IgD-negative memory B cell (primary cell): ENCODE measurements at regions not wholly inside any gene's neighbourhood (a gene's known extent, or its start where the extent isn't known, plus 50 kb on each side); places are given as distances from the start of the nearest gene placed in this dataset.

Experiments used
- H3K27ac Mint-ChIP-seq, 3 donors: one replicate each; pipeline ENCODE4 v1.8.0; 2020 to 2022; ENCODE audit warnings: mild to moderate bottlenecking in 3 of 3, mixed read lengths in 3 of 3, moderate library complexity in 1 of 3
- H3K27me3 Mint-ChIP-seq: one replicate; pipeline ENCODE4 v1.8.0; 2021; ENCODE audit warnings: mixed read lengths
- H3K36me3 Mint-ChIP-seq: one replicate; pipeline ENCODE4 v1.8.0; 2020; ENCODE audit warnings: mild to moderate bottlenecking, mixed read lengths
- H3K4me1 Mint-ChIP-seq, 3 donors: one replicate each; pipeline ENCODE4 v1.8.0; 2020 to 2022; ENCODE audit warnings: mixed read lengths in 3 of 3, mild to moderate bottlenecking in 1 of 3
- H3K4me3 Mint-ChIP-seq, 4 donors: one replicate each; pipeline ENCODE4 v1.8.0; 2020 to 2022; ENCODE audit warnings: mild to moderate bottlenecking in 4 of 4, mixed read lengths in 4 of 4, moderate library complexity in 3 of 4
- H3K9me3 Mint-ChIP-seq, 3 donors: one replicate each; pipeline ENCODE4 v1.8.0; 2020 to 2021; ENCODE audit warnings: mixed read lengths in 3 of 3, mild to moderate bottlenecking in 1 of 3

DNA sequence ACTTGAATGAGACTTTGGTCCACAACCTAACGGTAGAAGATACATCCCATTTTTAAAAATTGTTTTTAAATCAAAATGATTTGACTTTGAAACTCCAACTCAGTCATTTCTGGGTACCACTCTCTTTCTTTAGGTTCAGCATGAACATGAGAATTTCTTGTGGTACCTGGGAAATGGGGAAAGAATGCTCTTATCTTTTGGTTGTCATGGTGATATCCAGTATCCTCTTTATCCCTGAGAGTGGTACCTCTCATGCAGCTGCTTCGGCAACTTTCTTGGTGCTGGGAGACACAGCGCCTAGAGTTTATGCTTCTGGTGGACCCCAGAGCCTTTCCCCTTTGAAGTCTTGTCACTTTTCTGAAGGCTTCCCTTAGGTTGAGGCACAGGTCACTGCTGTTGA is 465.1 kb upstream of the FAT1 start:
- H3K27me3 Mint-ChIP-seq: no peaks in the 10 kb centered on the region
- no peaks in the 10 kb centered on the region for H3K4me1 Mint-ChIP-seq
- H3K27ac Mint-ChIP-seq: no peak overlapping the region
- H3K36me3 Mint-ChIP-seq: no peaks in the 10 kb centered on the region
- peaks cover 0 to 3% (median 0%) of the 10 kb centered on the region in 3 donors for H3K9me3 Mint-ChIP-seq
- H3K4me3 Mint-ChIP-seq: no peak overlapping the region

DNA sequence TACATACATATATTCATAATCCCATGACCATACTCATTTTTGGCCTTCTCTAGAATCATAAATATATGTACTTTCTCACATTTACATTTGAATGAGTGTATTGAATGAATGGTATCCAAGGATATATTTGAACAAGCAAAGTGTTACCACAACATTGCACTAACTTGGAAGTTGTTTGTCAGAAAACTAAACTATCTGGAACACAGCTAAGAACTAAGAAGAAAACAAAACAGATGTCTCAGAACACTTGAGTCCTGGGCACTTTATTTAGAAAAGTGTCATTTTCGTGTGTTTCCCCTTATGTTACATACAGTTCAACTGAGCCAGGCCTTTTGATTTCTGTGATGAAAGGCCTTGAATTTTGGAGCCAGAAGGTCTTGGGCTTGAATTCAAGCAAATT is 466.7 kb upstream of the FAT1 start:
- Mint-ChIP-seq H3K9me3 (peaks cover 0 to 3% (median 0%) of the 10 kb centered on the region in 3 donors), H3K4me1 (no peaks in the 10 kb centered on the region), H3K27ac (no peak overlapping the region), H3K36me3 (no peaks in the 10 kb centered on the region), H3K4me3 (no peak overlapping the region), H3K27me3 (no peaks in the 10 kb centered on the region)

DNA sequence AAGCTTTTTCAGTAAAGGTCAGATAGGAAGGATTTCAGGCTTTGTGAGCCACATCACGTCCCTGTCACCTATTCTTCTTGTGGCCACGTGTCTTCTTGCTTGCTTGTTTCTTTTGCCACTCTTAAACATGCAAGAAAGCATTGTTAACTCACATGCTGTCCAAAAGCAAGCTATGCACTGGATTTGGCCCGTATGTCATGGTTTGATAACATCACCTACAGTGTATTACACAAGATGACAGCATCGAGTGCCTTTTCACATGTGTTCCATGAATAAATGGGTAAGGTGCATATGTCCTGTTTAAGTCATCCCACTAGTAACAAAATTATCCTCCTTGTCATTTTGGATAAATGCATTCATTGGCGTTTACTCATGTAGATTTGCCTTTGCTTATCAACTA is 468.0 kb upstream of the FAT1 start:
- Mint-ChIP-seq H3K27me3 (no peaks in the 10 kb centered on the region), H3K4me3 (no peak overlapping the region)

DNA sequence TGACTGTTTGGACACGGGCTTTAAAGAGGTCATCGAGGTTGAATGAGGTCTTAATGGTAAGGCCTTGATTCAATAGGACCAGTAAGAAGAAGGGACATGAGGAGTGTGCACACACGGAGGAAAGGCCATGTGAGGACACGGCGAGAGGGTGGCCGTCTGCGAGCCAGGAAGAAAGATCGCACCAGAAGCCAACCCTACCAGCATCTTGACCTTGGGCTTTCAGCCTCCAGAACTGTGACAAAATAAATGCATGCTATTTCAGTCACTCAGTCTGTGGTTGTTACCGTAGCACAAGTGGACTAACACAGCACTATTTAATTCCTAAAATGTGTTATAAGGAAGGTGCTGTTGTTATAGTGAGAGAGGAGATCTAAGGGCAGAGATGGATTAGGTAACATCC is 468.6 kb upstream of the FAT1 start:
- Mint-ChIP-seq H3K36me3 (no peaks in the 10 kb centered on the region), H3K27ac (no peak overlapping the region), H3K9me3 (peaks cover 0 to 3% (median 0%) of the 10 kb centered on the region in 3 donors), H3K4me1 (no peaks in the 10 kb centered on the region), H3K4me3 (no peak overlapping the region), H3K27me3 (no peaks in the 10 kb centered on the region)

More for the DNA sequence above, 468.0 kb upstream of the FAT1 start:
- H3K4me1 Mint-ChIP-seq: no peaks in the 10 kb centered on the region
- no peak overlapping the region for H3K27ac Mint-ChIP-seq
- H3K9me3 Mint-ChIP-seq: peaks cover 0 to 3% (median 0%) of the 10 kb centered on the region in 3 donors
- H3K36me3 Mint-ChIP-seq: no peaks in the 10 kb centered on the region

DNA sequence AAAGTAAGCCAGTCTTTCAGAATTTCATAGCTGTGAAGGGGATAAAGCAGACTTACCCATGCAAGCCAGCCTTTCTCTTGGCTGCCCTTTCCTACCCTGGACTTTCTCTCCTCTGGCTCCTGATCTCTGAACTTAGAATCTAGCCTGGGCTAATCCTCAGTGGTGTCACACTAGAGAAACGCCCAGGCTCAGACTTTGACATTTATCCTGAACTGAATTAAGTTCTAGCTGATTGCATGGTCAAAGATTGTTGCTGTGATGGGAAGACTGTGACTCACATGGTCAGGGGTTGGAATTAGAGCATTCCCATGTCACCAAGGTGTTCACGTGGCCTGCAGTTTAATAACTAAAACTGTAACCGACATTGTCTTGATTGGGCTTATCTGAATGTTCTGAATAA is 469.5 kb upstream of the FAT1 start:
- Mint-ChIP-seq H3K27me3 (no peaks in the 10 kb centered on the region), H3K9me3 (peaks cover 0 to 3% (median 0%) of the 10 kb centered on the region in 3 donors), H3K4me3 (no peak overlapping the region), H3K27ac (no peak overlapping the region), H3K36me3 (no peaks in the 10 kb centered on the region), H3K4me1 (no peaks in the 10 kb centered on the region)

DNA sequence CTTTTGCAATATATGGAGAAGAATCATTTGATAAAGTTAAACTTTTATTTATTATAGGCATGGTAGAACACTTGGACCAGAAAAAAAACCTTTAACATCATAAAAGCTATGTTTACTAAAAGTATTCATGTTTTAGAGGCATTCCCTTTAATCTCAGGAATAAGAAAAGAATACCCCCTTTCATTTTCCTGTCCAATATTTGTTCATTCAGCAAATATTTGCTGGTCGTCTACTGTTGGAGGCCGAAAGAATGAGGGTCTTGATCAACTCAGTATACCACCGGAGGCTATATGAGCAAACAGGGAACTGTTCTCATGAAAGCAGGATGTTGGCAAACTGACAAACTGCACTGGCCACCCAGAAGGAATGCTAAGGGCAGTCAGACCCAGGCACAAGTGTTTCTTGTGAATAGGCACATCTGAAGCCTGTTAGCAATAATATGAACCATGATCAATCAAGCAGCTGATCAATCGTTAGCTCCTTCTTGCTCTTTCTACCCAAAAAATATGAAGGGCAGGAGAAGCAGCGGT is 480.8 kb upstream of the FAT1 start:
- Mint-ChIP-seq H3K4me3 (no peak overlapping the region), H3K9me3 (peaks cover 2 to 22% (median 9%) of the 10 kb centered on the region in 3 donors), H3K27ac (no peak overlapping the region), H3K4me1 (no peaks in the 10 kb centered on the region), H3K27me3 (no peaks in the 10 kb centered on the region), H3K36me3 (peaks cover 2% of the 10 kb centered on the region)

DNA sequence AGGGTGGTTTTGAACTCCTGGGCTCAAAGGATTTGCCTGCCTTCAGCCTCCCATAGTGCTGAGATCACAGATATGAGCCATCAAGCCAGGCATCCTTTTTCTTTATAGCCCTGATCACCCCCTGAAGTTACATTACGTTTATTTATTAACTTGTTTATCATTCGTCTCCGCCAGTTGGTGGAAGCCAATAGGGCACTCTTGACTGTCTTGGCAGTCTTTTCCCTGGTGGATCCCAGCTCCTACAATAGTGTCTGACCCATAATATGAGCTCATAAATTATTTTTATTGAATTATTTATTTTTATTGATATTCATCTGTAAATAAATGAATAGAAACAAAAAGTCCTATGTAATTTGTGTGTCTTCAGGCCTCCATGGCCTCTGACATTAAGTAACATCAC is 484.3 kb upstream of the FAT1 start:
- no peak overlapping the region for H3K27ac Mint-ChIP-seq
- no peaks in the 10 kb centered on the region for H3K4me1 Mint-ChIP-seq
- no peaks in the 10 kb centered on the region for H3K27me3 Mint-ChIP-seq
- H3K4me3 Mint-ChIP-seq: no peak overlapping the region
- peaks cover 2% of the 10 kb centered on the region for H3K36me3 Mint-ChIP-seq
- H3K9me3 Mint-ChIP-seq: peaks cover 2 to 13% (median 5%) of the 10 kb centered on the region in 3 donors

DNA sequence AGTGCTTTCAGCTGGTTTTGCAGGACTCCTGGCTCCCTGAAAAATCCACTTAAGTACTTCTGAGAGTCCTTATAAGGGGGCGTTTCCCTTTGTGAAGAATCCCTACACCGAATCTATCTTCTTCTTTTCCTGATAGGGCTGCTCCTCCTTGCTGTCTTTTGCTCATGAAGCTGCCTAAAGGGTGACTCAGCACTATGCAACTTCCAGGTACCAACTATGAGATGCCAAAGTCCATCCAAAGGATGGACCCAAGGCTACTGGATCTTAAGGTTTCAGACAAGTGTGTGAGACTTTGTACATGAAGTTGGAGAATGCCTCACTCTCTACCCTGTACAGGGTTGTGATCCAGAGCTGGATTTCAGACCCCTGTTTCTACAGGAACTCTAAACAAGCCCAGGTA is 485.0 kb upstream of the FAT1 start:
- Mint-ChIP-seq H3K27ac (no peak overlapping the region), H3K4me1 (no peaks in the 10 kb centered on the region), H3K27me3 (no peaks in the 10 kb centered on the region), H3K4me3 (no peak overlapping the region), H3K36me3 (peaks cover 2% of the 10 kb centered on the region), H3K9me3 (peaks cover 2 to 17% (median 5%) of the 10 kb centered on the region in 3 donors)

DNA sequence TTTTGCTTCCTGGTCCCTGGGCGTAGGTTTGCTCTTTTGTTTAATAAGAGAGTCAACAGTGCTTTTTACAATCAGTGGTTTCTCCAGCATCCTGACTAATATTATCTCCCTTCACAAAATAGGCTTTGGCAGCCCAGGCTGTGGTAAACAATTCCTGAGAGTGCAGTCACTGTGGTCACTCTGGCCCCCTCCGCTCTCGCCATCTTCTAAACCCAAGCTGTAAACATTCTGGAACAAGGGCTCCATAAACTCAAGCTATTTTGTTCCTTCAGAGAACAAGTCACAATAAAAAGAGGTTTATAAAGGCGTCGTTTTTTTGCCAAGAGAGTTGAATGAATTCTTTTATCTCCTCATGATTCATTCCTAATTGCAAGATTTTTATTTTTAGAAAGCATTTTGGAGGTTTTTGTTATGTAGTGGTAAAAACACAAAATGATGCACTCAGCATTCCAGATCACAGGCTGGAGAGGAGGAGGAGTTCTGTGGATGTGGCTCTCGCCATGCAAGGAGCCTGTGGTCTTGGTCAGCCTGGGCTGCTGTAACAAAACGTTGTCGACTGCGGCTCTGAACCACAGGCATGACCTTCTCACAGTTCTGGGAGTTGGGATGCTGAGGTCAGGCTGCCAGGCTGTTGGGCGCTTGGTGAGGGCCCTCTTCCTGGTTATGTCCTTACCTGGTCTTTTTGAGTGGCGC is 486.4 kb upstream of the FAT1 start:
- no peaks in the 10 kb centered on the region for H3K4me1 Mint-ChIP-seq
- H3K4me3 Mint-ChIP-seq: no peak overlapping the region
- no peak overlapping the region for H3K27ac Mint-ChIP-seq
- peaks cover 2% of the 10 kb centered on the region for H3K36me3 Mint-ChIP-seq
- no peaks in the 10 kb centered on the region for H3K27me3 Mint-ChIP-seq
- H3K9me3 Mint-ChIP-seq: peaks cover 2 to 13% (median 5%) of the 10 kb centered on the region in 3 donors

DNA sequence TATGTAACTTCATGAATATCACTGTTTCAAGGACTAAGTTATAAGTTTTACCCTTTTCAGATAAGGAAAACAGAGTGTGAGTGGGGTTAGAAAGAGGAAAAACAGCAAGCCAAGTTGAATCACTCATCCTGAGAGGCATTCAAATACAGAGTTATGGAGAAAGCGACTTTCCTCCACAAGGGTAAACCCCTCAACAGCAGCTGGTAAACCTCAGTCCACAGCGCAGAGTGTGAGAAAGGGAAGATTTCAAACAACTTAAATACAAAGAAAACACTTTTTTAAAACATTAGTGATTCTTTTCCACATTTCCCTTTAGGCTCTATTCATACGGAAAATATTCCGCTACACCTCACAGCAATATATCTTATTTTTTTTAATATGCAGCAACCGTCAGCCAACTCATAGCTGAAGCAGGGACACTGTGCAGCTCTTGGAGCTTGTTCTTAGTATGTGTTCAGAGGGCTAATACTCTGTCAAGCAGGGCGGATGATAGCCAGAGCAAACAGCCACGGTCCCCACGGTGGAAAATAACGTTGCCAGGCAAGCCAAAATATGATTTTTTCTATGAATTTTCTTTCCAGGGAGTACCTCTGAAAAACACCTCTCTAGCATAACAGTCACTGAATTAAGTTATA is 488.9 kb upstream of the FAT1 start:
- Mint-ChIP-seq H3K27ac (no peak overlapping the region), H3K36me3 (peaks cover under 1% of the 10 kb centered on the region), H3K27me3 (no peaks in the 10 kb centered on the region), H3K4me1 (no peaks in the 10 kb centered on the region), H3K9me3 (peaks cover 0 to 11% (median 5%) of the 10 kb centered on the region in 3 donors), H3K4me3 (no peak overlapping the region)

DNA sequence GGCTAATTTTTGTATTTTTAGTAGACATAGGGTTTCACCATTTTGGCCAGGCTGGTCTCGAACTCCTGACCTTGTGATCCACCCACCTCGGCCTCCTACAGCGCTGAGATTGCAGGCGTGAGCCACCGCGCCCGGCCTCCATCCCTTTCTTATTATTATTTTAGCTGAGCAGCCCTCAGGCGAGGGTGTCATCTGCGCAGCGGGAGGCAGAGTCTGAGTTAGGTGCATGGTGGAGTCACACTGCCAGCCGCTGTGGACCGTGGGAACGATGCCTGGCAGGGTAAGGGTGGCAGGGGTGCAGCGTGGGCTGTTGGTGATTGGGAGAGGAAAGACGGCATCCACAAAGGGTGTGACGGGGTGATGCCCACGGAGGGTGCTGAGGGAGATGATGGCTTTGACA is 491.8 kb upstream of the FAT1 start:
- Mint-ChIP-seq H3K27ac (no peak overlapping the region), H3K27me3 (no peaks in the 10 kb centered on the region), H3K4me1 (no peaks in the 10 kb centered on the region), H3K36me3 (no peaks in the 10 kb centered on the region), H3K9me3 (peaks cover 0 to 8% (median 2%) of the 10 kb centered on the region in 3 donors), H3K4me3 (no peak overlapping the region)

DNA sequence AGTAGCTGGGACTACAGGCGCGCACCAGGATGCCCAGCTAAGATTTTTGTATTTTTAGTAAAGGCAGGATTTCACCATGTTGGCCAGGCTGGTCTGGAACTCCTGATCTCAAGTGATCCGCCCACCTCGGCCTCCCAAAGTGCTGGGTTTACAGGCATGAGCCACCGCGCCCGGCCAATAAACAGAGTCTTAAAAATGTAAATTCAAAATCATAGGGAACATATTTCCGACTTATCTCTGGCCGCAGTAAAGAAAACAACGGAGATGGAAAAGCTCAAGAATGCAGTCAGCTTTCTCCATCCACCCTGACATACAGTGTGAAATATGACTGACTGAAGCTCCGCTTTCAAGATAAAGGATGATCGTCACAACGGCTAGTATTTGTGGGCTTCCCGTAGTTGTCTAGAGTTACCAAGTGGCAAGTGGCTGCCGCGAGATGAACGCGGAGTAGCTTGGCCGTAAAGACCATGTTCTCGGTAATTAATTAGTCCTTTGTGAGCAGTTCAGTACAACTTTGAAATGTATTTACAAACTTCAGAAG is 495.1 kb upstream of the FAT1 start:
- no peaks in the 10 kb centered on the region for H3K9me3 Mint-ChIP-seq
- no peak overlapping the region for H3K27ac Mint-ChIP-seq
- no peaks in the 10 kb centered on the region for H3K4me1 Mint-ChIP-seq
- no peaks in the 10 kb centered on the region for H3K36me3 Mint-ChIP-seq
- no peaks in the 10 kb centered on the region for H3K27me3 Mint-ChIP-seq
- H3K4me3 Mint-ChIP-seq: no peak overlapping the region

DNA sequence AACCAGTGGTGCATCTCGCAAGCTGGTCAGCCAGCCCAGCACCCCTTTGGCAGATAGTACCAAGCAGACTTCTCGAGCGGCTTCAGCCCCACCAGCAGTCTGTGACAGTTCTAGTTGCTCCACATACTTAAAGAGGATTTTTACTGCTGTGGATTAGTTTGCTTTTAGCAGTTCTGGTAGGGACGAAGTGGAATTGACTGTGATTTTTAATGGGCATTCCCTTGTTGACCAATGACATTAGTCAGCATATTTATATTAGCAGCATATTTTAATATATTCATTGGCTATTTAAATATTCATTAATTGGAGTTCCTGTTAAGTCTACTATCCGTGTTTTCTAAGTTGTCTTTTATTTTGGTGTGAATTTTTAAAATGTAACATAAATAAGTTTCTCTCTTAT is 500.9 kb upstream of the FAT1 start:
- Mint-ChIP-seq H3K27me3 (no peaks in the 10 kb centered on the region), H3K4me1 (no peaks in the 10 kb centered on the region), H3K9me3 (peaks cover 0 to 3% (median 2%) of the 10 kb centered on the region in 3 donors), H3K4me3 (no peak overlapping the region), H3K27ac (no peak overlapping the region), H3K36me3 (no peaks in the 10 kb centered on the region)

DNA sequence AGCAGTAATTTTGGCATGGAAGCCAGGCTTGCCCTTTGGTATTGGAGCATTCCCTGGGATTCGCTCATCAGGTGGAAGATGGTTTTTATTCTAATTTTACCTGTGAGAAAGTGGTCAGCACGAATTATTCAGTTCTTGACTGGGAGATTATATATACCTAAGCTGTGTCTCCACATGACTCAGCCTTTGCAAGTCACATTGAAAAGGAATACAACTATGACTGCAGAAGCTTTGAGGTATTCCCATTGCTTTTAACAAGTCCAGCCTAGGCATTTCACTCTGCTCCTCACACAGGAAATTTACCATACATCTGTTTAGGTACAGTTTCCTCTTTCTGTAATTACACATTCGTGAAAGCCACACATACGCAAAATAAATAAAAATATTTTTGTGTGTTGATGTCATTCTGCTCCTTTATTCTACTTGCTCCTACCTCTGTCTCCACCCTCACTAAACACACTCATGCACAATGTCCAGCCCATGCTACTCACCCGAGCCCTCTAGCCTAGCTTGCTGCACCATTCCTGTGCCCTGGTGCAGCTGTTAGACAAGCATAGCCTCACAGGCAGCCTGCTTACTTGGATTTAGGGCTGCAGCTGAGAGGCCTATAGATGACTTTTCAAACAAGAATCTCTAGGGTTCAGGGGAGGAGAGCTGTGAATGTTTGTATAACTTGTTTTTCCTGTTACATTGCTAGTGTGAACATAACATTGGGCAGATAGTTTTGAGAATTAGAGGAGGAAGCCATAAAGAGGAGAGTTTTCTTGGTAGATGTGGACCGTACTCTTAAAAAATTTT is 504.4 kb upstream of the FAT1 start:
- Mint-ChIP-seq H3K4me3 (no peak overlapping the region), H3K4me1 (no peaks in the 10 kb centered on the region), H3K9me3 (peaks cover 0 to 5% (median 2%) of the 10 kb centered on the region in 3 donors), H3K36me3 (peaks cover under 1% of the 10 kb centered on the region), H3K27ac (no peak overlapping the region), H3K27me3 (no peaks in the 10 kb centered on the region)

DNA sequence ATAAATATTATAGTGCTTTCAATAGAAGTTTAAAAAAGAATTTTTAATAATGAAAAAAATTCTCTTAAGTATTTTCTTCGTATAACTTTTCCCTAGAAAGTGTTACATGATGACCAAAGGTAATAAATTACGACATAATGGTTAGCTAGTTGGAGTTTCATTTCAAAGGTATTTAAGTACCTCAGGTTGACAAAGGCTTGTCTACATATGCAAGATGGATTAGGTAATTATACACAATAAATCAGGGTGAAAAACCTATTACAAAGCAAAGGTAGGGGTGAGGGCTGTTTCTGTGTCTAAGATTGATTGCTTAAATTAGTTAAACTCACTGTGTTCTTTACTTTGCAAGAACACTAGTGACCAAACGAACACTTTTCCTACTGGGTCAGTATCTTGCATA is 508.5 kb upstream of the FAT1 start:
- Mint-ChIP-seq H3K4me3 (no peak overlapping the region), H3K27me3 (no peaks in the 10 kb centered on the region), H3K9me3 (peaks cover 0 to 4% (median 0%) of the 10 kb centered on the region in 3 donors), H3K27ac (no peak overlapping the region), H3K36me3 (peaks cover 1% of the 10 kb centered on the region), H3K4me1 (no peaks in the 10 kb centered on the region)
